ENCODE measurements at regions not wholly inside any gene's neighbourhood (a gene's known extent, or its start where the extent isn't known, plus 50 kb on each side); places are given as distances from the start of the nearest gene placed in this dataset.

DNA sequence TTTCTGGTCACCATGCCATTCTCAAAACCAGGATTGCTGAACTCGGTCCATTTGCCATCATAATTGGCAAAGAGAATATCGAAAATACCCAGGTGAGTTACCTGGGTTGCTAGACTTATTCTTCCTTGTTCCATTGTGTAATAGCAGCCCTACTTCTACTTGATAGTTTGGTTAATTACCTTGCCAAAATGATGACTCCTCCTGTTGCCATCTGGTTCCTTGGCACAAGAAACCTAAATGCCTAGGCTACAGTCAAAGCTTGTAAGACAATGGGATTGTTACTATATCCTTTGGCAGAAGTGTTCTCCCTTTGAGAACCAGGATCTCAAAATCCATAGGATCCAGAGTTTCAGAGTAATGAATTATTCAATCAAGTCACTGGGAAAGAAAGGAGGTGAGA, 373.2 kb upstream of the ACTBL2 start:
- Histone ChIP-seq H3K9me3 (ENCODE audit: low read length) (no peaks in the 10 kb centered on the region), H3K27me3 (ENCODE audit: insufficient read depth, low read length) (no peaks in the 10 kb centered on the region), H2AFZ (ENCODE audit: low read depth, low read length) (no peak overlapping the region), H3K4me1 (ENCODE audit: insufficient read depth, low read length) (peaks cover 9% of the 10 kb centered on the region), H3K4me3 (ENCODE audit: low read length) (no peak overlapping the region), H3K36me3 (ENCODE audit: insufficient read depth, low read length) (no peaks in the 10 kb centered on the region)

DNA sequence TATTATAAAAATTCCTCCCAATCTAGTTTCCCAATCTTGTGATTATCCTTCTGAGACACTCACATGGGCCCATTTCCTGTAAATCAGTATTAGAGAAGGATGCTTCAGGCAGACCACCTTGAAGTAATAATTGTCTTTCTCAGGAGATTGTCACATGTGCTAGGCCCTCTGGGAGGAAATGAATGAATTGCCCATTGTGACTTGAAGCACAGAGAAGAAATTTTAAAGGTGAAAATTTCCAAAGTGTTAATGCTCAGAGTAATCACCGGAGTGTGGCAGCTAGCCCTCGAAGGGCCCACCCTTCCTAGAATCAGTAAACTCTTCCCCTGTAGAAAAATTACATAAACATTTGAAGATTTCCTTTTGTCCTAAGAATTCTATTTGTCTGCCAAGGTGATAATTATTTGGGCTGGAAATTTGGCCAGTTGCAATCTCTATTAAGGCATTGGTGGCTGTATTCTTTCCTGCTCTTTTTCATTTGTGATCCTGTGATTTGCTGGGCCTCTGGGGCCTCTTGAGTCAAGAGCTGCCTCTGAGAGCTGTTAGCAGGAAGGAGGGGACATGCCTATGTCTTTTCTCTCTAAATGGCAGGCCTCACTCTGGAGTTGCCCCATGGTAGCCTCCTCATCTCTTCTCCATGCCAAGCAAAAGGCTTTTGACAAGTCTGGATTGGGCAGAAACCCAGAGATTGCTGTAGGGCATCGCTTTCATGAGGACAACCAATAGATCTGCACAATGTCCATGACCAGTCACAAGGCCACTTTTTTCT, 371.5 kb upstream of the ACTBL2 start:
- no peaks in the 10 kb centered on the region for H3K36me3 ChIP-seq (ENCODE audit: insufficient read depth, low read length)
- peaks cover 9% of the 10 kb centered on the region for H3K4me1 ChIP-seq (ENCODE audit: insufficient read depth, low read length)
- H3K4me3 ChIP-seq (ENCODE audit: low read length), result no peak overlapping the region
- H2AFZ ChIP-seq (ENCODE audit: low read depth, low read length), result no peak overlapping the region
- no peaks in the 10 kb centered on the region for H3K9me3 ChIP-seq (ENCODE audit: low read length)
- H3K27me3 ChIP-seq (ENCODE audit: insufficient read depth, low read length), result no peaks in the 10 kb centered on the region

DNA sequence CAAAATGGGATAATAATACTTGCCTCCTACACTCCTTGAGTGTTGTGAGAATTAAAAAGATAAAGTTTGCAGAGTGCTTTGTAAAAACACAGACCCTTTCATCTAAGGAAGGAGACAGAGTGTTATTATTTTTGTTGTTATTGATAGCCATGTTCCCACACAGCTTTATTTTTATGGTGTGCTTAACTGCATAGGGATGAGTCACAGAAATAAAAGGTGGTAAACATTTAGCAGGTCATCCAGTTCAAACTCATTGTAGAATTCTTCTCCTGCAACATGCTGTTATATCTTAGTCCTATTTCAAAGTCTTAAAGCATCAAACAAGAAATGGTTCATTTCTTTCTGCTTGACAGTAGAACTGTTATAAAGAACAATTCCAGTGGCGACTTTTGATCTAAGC, 367.5 kb upstream of the ACTBL2 start:
- H3K36me3 ChIP-seq (ENCODE audit: insufficient read depth, low read length), result no peaks in the 10 kb centered on the region
- H3K4me3 ChIP-seq (ENCODE audit: low read length), result no peak overlapping the region
- H3K4me1 ChIP-seq (ENCODE audit: insufficient read depth, low read length), result peaks cover 7% of the 10 kb centered on the region
- H3K9me3 ChIP-seq (ENCODE audit: low read length), result no peaks in the 10 kb centered on the region
- no peaks in the 10 kb centered on the region for H3K27me3 ChIP-seq (ENCODE audit: insufficient read depth, low read length)
- no peak overlapping the region for H2AFZ ChIP-seq (ENCODE audit: low read depth, low read length)

DNA sequence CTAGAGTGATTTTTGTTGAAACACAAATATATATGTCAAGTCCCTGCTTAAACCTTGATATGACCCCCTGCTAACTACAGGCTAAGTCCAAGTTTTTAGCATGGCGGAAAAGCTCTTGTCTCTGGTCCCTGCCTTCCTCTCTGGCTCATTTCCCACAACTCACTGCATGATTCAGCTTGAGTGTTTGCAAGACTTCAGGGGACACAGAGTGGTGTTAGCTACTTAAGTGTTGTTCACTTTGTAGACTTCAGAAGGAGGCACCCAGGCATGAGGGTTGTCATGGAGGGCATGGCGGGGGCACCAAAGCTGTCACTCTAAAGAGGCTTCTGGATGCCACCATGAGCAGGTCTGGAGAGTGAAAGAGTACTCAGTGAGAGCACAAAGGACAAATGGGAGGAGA, 362.4 kb upstream of the ACTBL2 start:
- Histone ChIP-seq H3K36me3 (ENCODE audit: insufficient read depth, low read length) (no peaks in the 10 kb centered on the region), H3K9me3 (ENCODE audit: low read length) (no peaks in the 10 kb centered on the region), H3K4me1 (ENCODE audit: insufficient read depth, low read length) (peaks cover 21% of the 10 kb centered on the region), H3K27me3 (ENCODE audit: insufficient read depth, low read length) (no peaks in the 10 kb centered on the region), H2AFZ (ENCODE audit: low read depth, low read length) (no peak overlapping the region), H3K4me3 (ENCODE audit: low read length) (no peak overlapping the region)

DNA sequence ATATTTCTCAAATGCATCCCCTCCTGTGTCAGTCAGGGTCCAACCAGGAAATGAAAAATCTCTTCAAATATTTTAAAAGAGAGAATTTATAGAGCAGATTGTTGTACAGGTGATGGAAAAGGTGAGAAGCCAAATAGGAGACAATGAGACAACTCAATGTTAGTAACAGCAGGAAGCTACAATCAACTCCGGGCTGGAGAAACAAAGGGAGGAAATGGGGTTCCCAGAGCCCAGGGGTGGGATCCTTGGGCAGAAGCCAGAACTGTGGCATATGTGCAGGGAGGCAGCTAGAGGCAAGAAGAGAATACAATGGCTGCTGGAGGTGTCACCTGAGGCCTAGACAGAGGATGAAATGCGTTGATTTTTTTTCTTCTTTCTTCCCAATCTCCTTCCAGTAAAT, 361.8 kb upstream of the ACTBL2 start:
- Histone ChIP-seq H3K36me3 (ENCODE audit: insufficient read depth, low read length) (no peaks in the 10 kb centered on the region), H3K4me1 (ENCODE audit: insufficient read depth, low read length) (peaks cover 21% of the 10 kb centered on the region), H3K4me3 (ENCODE audit: low read length) (no peak overlapping the region), H3K9me3 (ENCODE audit: low read length) (no peaks in the 10 kb centered on the region), H3K27me3 (ENCODE audit: insufficient read depth, low read length) (no peaks in the 10 kb centered on the region), H2AFZ (ENCODE audit: low read depth, low read length) (no peak overlapping the region)

DNA sequence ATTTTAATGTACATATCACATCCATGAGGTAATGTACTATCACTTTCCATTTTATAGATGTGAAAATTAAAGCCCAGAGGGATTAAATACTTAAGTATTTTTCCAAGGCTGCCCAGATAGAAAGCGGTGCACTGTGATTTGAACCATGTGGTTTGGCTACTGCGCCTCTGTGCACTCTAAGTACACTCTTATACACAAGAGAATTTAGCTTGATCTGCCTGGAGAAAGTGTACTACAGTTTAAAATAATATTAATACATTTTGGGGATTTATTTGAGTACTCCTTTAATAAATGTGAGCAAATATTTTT, 360.4 kb upstream of the ACTBL2 start:
- peaks cover 21% of the 10 kb centered on the region for H3K4me1 ChIP-seq (ENCODE audit: insufficient read depth, low read length)
- no peak overlapping the region for H2AFZ ChIP-seq (ENCODE audit: low read depth, low read length)
- no peaks in the 10 kb centered on the region for H3K36me3 ChIP-seq (ENCODE audit: insufficient read depth, low read length)
- H3K27me3 ChIP-seq (ENCODE audit: insufficient read depth, low read length), result no peaks in the 10 kb centered on the region
- no peak overlapping the region for H3K4me3 ChIP-seq (ENCODE audit: low read length)
- H3K9me3 ChIP-seq (ENCODE audit: low read length), result no peaks in the 10 kb centered on the region

DNA sequence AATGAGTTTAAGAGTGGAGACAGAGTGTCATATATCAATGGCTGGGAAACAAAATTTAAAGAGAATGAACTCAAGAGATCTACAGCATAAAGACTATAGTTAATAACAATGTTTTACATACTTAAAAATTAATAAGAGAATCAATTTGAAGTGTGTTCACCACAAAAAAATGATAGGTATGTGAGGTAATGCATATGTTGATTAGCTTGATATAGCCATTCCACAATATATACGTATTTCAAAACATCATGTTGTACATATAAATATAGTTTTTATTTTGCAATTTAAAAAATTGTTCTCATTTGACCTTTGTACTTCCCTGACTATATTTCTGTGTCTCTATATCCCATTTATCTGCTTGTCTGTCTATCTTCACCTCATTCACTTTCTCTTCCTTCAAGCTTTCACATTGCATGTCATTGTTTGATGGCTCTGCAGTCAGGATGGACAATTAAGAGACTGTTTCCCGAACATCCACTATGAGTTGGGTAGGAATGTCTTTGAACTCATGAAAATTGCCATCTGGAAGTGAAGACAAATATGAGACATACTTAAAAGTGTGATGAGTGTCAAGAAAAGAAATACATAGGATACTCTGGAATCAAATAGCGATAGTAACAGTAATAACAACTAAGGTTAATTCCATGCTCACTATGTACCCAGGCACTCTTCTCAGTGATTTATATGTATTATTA, 359.9 kb upstream of the ACTBL2 start:
- Histone ChIP-seq H3K4me3 (ENCODE audit: low read length) (no peak overlapping the region), H3K36me3 (ENCODE audit: insufficient read depth, low read length) (no peaks in the 10 kb centered on the region), H3K4me1 (ENCODE audit: insufficient read depth, low read length) (peaks cover 21% of the 10 kb centered on the region), H3K9me3 (ENCODE audit: low read length) (no peaks in the 10 kb centered on the region), H3K27me3 (ENCODE audit: insufficient read depth, low read length) (no peaks in the 10 kb centered on the region), H2AFZ (ENCODE audit: low read depth, low read length) (no peak overlapping the region)

DNA sequence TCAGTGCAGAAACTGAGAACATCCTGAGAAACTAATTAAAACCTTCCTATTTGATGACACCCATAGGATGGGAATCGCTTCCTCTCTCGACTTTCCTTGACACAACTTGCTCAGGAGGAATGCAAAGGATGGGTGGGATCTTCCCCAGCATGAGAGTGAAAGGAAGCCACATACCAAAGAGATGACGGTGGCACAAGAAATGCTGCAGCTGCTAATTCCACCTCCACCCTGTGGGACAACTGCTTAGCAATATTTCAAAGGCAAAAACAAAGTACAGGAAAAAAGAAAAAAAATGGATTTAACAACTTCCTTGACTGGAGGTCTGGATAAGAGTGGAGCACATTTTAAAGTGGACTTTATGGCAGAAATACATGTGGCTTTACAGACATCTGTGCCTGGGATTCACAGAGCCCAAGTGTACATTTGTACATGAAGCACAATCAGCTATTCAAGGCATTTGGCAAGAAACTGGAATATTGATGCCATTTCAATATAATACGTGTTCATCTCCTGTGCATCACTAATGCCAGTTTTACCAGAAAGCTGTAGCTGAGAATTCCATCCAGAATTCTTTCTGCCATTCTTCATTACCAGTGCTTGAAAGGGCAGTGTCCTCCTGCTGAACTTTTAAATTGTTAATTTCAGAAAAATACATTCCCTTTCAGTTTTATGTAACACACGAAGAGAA, 359.2 kb upstream of the ACTBL2 start:
- Histone ChIP-seq H3K36me3 (ENCODE audit: insufficient read depth, low read length) (no peaks in the 10 kb centered on the region), H3K4me3 (ENCODE audit: low read length) (no peak overlapping the region), H3K9me3 (ENCODE audit: low read length) (no peaks in the 10 kb centered on the region)

DNA sequence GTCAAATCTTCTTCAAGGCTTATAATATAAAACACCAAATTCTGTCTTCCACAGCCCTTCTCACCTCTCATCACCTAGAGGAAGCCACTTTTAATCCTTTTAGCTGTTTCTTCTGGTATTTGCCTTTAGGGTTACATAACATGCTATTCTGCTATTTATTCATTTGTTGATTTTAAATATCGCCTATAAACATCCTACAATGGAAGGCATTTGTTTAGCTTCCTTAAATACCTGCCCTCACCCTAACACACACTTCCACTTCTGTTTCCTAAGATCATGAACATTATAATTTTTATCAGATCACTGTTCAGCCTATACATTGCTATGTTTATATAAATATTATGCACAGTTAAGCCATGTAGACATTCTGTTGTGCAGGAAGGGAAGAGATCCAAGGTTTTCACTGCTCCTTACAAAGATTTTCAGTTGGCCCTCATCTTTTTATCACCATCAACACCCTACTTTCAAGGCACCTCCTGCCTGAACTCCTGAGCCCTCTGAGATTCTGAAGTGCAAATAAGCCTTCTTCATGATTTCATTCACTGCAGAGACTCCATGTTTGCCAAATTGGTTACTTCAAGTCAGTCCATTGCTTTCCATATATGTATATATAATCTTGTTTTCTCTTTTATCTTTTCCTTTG, 356.9 kb upstream of the ACTBL2 start:
- Histone ChIP-seq H3K9me3 (ENCODE audit: low read length) (no peaks in the 10 kb centered on the region), H2AFZ (ENCODE audit: low read depth, low read length) (no peak overlapping the region), H3K4me3 (ENCODE audit: low read length) (no peak overlapping the region), H3K27me3 (ENCODE audit: insufficient read depth, low read length) (no peaks in the 10 kb centered on the region), H3K4me1 (ENCODE audit: insufficient read depth, low read length) (peaks cover 36% of the 10 kb centered on the region), H3K36me3 (ENCODE audit: insufficient read depth, low read length) (no peaks in the 10 kb centered on the region)

More for the DNA sequence above, 359.2 kb upstream of the ACTBL2 start:
- H3K4me1 ChIP-seq (ENCODE audit: insufficient read depth, low read length), result peaks cover 21% of the 10 kb centered on the region
- H3K27me3 ChIP-seq (ENCODE audit: insufficient read depth, low read length), result no peaks in the 10 kb centered on the region
- no peak overlapping the region for H2AFZ ChIP-seq (ENCODE audit: low read depth, low read length)

DNA sequence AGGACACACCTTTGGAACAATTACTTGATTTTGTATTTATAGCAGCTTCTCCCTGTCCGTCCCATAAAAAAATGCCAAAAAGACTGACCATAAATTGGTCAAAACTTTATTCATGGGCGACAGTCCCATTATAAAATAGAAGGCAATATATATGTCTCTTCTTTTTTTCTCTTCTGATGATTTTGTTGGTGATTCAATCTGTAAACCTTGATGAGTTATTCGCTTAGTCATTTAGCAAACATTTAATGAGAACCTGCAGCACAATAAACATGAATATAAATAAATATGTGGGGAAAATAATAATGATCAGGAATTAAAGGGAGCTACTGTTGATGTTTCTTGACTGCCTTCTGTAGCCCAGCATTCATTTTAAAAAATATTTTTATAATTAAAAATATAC, 356.4 kb upstream of the ACTBL2 start:
- Histone ChIP-seq H3K4me3 (ENCODE audit: low read length) (no peak overlapping the region), H3K27me3 (ENCODE audit: insufficient read depth, low read length) (no peaks in the 10 kb centered on the region), H3K4me1 (ENCODE audit: insufficient read depth, low read length) (peaks cover 38% of the 10 kb centered on the region), H3K36me3 (ENCODE audit: insufficient read depth, low read length) (no peaks in the 10 kb centered on the region), H3K9me3 (ENCODE audit: low read length) (no peaks in the 10 kb centered on the region), H2AFZ (ENCODE audit: low read depth, low read length) (no peak overlapping the region)

DNA sequence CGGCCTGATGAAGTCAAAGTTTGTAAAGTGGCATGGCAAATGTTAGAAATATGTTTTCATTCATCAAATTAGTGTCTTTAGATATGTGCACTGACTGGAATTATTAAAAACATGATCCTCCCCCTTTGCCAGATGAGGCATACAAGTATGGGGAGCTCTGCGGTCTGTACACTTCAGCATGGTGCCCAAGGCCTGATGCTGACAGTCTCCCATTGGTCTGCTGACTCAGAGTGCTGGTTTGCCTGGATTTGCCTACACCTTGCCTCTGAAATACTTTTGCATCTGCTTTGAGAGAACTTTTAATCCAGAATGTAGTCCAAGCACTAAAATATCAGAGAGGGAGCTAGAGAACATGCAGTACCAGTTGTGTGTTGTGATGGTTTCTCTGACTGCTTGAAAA, 354.3 kb upstream of the ACTBL2 start:
- no peaks in the 10 kb centered on the region for H3K36me3 ChIP-seq (ENCODE audit: insufficient read depth, low read length)
- peaks cover 27% of the 10 kb centered on the region for H3K4me1 ChIP-seq (ENCODE audit: insufficient read depth, low read length)
- no peak overlapping the region for H2AFZ ChIP-seq (ENCODE audit: low read depth, low read length)

DNA sequence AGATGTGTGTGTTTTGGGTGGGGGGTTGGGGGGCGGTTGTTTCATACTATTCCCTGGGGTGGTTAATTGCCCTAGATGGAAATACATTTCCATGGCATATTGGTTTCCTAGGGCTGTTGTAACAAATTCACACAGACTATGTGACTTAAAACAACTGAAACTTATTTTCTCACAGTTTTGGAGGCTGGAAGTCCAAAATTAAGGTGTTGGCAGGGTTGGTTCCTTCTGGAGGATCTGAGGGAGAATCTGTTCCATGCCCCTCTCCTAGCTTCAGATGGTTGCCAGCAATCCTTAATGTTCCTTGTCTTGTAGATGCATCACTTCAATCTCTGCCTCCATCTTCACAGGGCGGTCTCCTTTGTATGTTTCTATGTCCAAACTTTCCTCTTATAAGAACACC, 353.7 kb upstream of the ACTBL2 start:
- Histone ChIP-seq H3K4me1 (ENCODE audit: insufficient read depth, low read length) (peaks cover 21% of the 10 kb centered on the region), H3K36me3 (ENCODE audit: insufficient read depth, low read length) (no peaks in the 10 kb centered on the region), H3K4me3 (ENCODE audit: low read length) (no peak overlapping the region), H2AFZ (ENCODE audit: low read depth, low read length) (no peak overlapping the region), H3K9me3 (ENCODE audit: low read length) (no peaks in the 10 kb centered on the region), H3K27me3 (ENCODE audit: insufficient read depth, low read length) (no peaks in the 10 kb centered on the region)

More for the DNA sequence above, 354.3 kb upstream of the ACTBL2 start:
- H3K27me3 ChIP-seq (ENCODE audit: insufficient read depth, low read length), result no peaks in the 10 kb centered on the region
- no peaks in the 10 kb centered on the region for H3K9me3 ChIP-seq (ENCODE audit: low read length)
- H3K4me3 ChIP-seq (ENCODE audit: low read length), result no peak overlapping the region
